A673 (cell line): ENCODE measurements at regions not wholly inside any gene's neighbourhood (a gene's known extent, or its start where the extent isn't known, plus 50 kb on each side); places are given as distances from the start of the nearest gene placed in this dataset.

Experiments
- EZH2 ChIP-seq: fragments of 200-600 bp; sonication (generic); IDR thresholded peaks from 2 replicates; pipeline ENCODE4 v1.6.1; 2017; ENCODE audit warnings: borderline replicate concordance, low read depth, mild to moderate bottlenecking, mixed read lengths, antibody characterized with exemption, low read length; ENCODE audit not compliant: poor library complexity, severe bottlenecking
- TF ChIP-seq, protein P1 (sequence below): fragments of 300-800, 200-600 bp; sonication (generic); conservative IDR thresholded peaks from 2 replicates; pipeline ENCODE4 v1.5.1; 2017; ENCODE audit warnings: low read depth, mild to moderate bottlenecking, antibody characterized with exemption, low read length, moderate library complexity, mixed read lengths

DNA sequence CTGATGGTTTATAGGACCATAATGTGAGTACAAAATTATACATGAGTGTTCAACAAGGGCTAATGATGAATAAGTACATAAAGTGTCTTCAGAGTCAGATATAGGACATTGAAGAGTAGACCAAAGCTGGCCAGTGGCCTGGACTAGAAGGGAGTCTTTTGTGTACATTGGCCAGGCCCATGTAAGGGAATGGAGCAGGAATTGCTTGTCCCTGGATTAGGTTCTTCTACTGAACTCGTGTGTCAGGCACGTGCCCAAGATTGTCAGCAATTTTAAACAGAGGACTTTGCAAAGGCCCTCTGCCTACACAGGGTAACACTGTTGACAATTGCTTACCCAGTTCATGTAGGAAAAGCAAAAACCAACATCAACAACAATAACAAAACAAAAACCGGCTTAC, 196.0 kb upstream of the SEL1L start:
- TF ChIP-seq, protein P1, sequence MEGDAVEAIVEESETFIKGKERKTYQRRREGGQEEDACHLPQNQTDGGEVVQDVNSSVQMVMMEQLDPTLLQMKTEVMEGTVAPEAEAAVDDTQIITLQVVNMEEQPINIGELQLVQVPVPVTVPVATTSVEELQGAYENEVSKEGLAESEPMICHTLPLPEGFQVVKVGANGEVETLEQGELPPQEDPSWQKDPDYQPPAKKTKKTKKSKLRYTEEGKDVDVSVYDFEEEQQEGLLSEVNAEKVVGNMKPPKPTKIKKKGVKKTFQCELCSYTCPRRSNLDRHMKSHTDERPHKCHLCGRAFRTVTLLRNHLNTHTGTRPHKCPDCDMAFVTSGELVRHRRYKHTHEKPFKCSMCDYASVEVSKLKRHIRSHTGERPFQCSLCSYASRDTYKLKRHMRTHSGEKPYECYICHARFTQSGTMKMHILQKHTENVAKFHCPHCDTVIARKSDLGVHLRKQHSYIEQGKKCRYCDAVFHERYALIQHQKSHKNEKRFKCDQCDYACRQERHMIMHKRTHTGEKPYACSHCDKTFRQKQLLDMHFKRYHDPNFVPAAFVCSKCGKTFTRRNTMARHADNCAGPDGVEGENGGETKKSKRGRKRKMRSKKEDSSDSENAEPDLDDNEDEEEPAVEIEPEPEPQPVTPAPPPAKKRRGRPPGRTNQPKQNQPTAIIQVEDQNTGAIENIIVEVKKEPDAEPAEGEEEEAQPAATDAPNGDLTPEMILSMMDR: no peak
- TF ChIP-seq EZH2: no peak
